ENCODE measurements at regions not wholly inside any gene's neighbourhood (a gene's known extent, or its start where the extent isn't known, plus 50 kb on each side); places are given as distances from the start of the nearest gene placed in this dataset.

DNA sequence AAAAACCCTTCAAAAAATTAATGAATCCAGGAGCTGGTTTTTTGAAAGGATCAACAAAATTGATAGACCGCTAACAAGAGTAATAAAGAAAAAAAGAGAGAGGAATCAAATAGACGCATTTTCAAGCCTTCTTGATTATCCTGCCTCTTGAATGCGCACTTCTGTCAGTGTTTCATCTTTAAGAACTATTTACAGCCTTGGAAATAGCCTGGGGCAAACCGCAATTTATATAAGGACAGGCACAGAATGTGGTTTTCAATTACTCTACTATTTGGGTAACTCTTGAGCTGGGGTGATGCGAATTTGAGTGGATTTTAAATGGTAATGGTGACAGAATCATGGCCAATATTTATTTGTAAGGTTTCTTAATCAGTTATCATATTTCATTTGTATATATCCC, 179.1 kb upstream of the OTX2 start:
- H3K27ac ChIP-seq, result no peak overlapping the region
- TF ChIP-seq, protein P1, sequence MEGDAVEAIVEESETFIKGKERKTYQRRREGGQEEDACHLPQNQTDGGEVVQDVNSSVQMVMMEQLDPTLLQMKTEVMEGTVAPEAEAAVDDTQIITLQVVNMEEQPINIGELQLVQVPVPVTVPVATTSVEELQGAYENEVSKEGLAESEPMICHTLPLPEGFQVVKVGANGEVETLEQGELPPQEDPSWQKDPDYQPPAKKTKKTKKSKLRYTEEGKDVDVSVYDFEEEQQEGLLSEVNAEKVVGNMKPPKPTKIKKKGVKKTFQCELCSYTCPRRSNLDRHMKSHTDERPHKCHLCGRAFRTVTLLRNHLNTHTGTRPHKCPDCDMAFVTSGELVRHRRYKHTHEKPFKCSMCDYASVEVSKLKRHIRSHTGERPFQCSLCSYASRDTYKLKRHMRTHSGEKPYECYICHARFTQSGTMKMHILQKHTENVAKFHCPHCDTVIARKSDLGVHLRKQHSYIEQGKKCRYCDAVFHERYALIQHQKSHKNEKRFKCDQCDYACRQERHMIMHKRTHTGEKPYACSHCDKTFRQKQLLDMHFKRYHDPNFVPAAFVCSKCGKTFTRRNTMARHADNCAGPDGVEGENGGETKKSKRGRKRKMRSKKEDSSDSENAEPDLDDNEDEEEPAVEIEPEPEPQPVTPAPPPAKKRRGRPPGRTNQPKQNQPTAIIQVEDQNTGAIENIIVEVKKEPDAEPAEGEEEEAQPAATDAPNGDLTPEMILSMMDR (conservative IDR thresholded peaks at IDR 0.05), result no peak

- TF ChIP-seq, protein P1 (conservative IDR thresholded peaks at IDR 0.05), result no peak
Observed at GRCh38 chr14:56979936-56980335, 169.7 kb upstream of the OTX2 start.

DNA sequence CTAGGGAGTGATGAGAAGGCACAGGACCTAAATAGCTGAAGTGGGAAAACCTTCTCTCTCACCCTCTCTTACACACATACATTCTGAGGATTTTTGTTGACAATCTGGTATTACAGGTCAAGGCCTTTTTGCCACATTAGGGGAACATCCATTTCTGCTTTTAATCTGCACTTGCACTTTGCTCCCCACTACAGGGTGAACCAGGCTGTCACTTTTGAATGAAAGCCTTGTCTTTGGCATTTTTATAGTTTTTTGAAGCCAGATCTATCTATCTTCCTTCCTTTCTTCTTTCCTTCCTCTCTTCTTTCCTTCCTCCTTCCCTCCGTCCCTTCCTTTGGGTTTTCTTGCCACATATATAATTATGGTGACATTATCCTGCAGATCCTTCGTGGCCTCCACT, 165.9 kb upstream of the OTX2 start:
- TF ChIP-seq, protein P1 (conservative IDR thresholded peaks at IDR 0.05), result no peak

More at GRCh38 chr14:56979936-56980335, 169.7 kb upstream of the OTX2 start:
- no peak overlapping the region for H3K27ac ChIP-seq

DNA sequence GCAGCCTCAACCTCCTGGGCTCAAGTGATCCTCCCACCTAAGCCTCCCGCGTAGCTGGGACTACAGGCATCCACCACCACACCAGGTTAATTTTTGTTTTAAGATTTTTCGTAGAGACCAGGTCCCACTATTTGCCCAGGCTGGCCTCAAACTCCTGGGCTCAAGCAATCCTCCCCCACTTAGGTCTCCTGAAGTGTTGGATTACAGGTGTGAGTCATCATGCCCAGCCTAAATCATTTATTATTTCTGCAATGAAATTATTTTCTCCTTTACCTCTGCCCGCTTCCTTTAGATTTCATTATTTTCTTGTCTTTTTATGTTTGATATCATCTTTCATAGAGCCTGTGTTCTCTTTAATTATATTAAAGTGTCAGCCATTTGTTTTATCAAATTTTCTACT, 165.2 kb upstream of the OTX2 start:
- no peak overlapping the region for H3K27ac ChIP-seq
- TF ChIP-seq, protein P1 (conservative IDR thresholded peaks at IDR 0.05), result no peak

More for the DNA sequence above, 165.9 kb upstream of the OTX2 start:
- H3K27ac ChIP-seq, result no peak overlapping the region

DNA sequence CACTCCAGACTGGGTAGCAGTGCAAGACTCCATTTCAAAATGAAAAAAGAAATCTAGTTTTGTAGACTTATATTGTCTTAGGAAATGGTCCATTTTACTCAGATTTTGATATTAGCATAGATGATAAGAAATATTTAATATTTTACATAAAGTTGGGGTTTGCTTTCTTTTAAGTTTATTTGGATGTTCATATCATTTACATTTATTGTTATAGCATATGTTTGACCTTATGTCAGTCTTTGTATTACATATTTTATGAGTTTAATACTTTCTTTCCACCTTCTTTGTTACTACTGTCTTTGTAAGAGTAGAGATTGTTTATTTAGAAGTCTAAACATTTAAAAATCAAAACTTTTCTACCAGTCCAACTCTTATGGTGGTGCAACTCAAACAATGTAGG, 162.7 kb upstream of the OTX2 start:
- TF ChIP-seq, protein P1 (conservative IDR thresholded peaks at IDR 0.05), result no peak
- no peak overlapping the region for H3K27ac ChIP-seq

GRCh38 chr14:56964895-56965294, 154.6 kb upstream of the OTX2 start:
- TF ChIP-seq, protein P1 (conservative IDR thresholded peaks at IDR 0.05), result no peak
- no peak overlapping the region for H3K27ac ChIP-seq

- no peak overlapping the region for H3K27ac ChIP-seq
- TF ChIP-seq, protein P1 (conservative IDR thresholded peaks at IDR 0.05), result no peak
Observed at GRCh38 chr14:56963381-56963780, 153.1 kb upstream of the OTX2 start.

All from VCaP (cell line).